Left renal pelvis (tissue), 4 donors: ENCODE measurements at regions not wholly inside any gene's neighbourhood (a gene's known extent, or its start where the extent isn't known, plus 50 kb on each side); places are given as distances from the start of the nearest gene placed in this dataset.

Source experiments
- DNase-seq, 4 donors: peaks; one replicate each; pipeline ENCODE4 v3.0.0-alpha.2; 2013; ENCODE audit warnings: low read depth in 4 of 4, low spot score in 3 of 4

GRCh38 chr2:144163592-144163991 lies 356.3 kb downstream of the ZEB2 start:
- DNase-seq: no peak

GRCh38 chr2:144162652-144163051 lies 357.3 kb downstream of the ZEB2 start:
- DNase-seq: no peak

DNA sequence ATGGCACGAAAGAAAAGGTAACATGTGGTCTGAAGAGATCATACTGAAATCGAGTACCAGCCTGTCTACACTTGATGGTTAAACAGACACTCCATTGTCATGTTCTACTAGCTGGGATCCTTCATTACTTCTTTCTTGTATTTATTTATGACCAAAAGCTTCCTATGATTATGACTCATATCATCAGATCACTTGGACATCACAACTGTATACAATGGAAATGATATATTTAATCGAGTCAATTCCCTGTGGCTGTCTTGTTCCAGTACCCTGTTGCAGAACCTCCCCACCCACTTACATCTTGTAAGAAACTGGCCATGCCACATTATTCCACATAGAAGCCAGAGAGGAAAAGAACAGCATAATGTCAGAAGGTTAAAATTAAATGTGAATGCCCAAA lies 358.9 kb downstream of the ZEB2 start:
- no peak for DNase-seq

DNA sequence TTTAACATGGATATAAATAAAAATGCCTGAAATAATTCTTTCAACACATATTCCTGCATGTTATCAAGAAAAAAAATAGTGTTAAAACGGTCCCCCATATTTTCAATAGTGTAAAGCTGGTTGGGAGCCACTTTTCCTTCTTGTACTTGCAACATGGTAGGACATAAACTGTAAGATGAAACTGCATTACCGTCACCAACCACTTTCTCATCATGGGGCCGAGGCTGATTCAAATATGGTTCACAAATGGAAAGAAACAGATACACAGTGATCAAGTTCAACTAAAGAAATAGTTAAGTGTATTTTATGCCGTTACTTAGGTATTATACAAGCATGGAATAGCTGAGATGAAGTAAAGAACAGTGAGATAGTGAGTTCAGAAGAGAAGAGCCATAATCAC lies 360.7 kb downstream of the ZEB2 start:
- no peak for DNase-seq

GRCh38 chr2:144158096-144158495 lies 361.8 kb downstream of the ZEB2 start:
- DNase-seq: no peak

- no peak for DNase-seq
Measured at GRCh38 chr2:144156736-144157640, 362.9 kb downstream of the ZEB2 start.

DNA sequence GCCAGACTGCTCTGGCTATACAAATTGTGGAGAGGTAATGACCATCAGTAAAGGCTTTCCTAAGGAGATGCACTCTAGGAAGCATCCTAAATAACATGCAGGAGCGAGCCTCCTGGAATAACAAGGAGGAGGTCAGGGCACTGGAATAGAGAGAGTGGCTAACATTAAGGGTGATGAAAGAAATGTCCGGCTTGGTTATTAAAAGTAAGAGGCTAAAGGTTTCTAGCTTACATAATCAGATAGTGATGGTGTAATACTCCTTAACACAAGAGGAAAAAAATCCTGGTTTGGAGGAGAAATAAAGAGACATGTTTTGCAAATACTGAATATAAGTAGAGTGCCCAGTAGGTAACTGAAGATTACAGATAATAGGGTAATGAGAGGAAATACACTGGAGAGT lies 365.7 kb downstream of the ZEB2 start:
- no peak for DNase-seq

DNA sequence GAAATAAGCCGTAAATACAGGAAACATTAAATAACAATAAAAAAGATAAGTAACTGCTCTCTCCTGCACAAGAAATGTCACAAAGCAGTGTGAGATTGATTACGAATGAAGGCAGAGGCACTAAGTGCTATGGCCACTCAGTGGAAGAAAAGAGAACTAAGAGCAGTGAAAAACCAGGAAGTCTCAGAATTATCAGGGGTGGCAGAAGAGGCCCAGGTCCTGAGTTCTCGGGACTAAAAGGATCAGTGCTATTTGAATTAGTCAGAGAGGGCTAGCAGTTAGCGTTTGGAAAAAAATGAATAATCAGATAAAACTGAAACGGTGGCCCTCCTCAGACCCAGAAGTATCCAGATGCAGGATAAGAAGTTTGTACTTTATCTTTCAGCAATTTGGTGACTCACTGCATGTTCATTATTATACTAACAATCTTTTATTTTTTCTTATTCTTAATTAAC lies 367.1 kb downstream of the ZEB2 start:
- no peak for DNase-seq

DNA sequence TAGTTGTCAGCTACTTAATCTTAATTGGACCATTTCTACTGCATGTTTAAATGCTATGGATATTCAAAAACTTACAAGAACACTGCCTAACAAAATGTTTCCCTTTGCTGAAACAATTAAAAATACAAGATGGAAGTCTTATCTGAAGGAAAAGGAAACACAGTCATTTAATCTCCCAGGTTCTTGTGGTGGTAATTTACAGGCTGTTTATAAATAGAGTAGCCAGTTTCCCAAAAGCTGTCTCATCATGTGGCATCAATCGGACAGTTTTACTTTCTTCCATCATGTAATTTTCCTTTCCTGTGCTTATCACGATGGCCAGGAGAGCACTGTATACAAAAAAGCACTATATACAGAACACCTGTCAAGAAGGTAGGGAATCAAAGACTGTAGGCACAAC lies 368.1 kb downstream of the ZEB2 start:
- no peak for DNase-seq

GRCh38 chr2:144151405-144151804 lies 368.5 kb downstream of the ZEB2 start:
- no peak for DNase-seq

GRCh38 chr2:144147356-144147755 lies 372.6 kb downstream of the ZEB2 start:
- DNase-seq: no peak

DNA sequence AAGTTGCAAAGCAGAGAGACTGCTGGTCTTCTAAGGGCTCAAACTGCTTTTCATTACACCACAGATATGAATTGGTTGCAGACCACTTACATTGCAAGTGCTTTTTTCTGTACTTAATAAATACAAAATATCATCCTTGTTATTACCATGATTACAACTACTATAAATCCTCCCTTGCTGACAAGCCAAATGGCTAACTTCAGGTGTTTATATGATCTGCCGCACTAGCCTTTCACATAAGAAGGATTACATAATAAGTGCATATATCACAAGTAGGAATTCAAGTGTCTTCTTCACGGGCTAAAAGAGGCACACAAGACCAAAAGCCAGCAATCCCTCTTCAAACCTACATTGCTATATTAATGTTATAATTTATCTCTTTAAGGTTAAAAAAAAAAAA lies 373.0 kb downstream of the ZEB2 start:
- no peak for DNase-seq

- no peak for DNase-seq
Measured at GRCh38 chr2:144146076-144146475, 373.8 kb downstream of the ZEB2 start.

GRCh38 chr2:144143294-144144151 lies 376.4 kb downstream of the ZEB2 start:
- no peak for DNase-seq

- no peak for DNase-seq
Measured at GRCh38 chr2:144140891-144141290, 379.0 kb downstream of the ZEB2 start.

DNA sequence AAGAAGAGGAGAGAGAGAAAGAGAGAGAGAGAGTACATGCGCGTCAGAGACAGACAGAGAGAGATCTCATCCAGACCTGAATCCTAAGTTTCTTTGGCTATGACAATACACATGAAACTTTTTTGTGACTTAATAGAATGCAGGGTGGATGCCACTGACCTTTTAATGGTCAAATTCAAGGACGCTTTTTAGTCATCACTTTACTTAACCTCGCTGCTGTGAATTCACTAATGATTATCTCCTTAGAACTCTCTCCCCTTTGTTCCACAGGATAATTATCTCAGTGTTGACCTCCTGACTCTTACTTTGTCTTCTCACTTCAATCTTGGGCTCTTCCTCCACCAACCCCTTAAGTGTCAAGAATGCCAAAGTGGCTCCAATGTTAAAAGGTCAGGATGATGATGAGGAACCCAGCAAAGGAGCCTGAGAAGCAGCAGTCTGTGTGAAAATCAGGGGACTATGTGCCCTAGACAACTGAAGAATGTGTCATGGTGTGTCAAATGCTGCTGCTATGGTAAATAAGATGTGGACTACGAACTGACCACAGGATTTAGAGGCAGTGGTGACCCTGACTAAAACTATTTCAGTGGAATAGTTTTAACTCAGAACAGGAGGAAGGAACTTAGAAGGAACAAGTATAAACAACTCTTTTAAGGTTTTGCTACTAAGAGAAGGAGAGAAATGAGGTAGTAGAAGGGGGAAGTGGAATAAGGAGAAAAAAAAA lies 382.1 kb downstream of the ZEB2 start:
- DNase-seq: no peak

DNA sequence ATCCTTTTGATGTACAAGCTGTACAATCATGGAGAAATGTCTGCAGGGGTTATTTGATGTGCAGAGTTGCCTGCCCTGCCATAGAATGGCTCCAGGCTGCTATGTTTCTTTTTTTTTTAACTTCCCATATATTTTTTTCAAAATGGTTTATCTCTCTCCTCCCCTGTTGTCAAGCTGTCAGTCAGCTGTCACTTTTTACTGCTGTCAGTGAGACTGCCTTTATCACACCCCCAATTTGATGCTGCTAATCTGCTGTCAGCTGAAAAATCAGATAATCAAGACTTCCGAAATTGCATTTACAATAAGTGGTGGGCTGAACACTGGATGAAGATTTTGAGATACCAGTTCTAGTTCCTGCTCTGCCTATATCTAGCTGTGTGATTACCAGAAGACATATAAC lies 382.6 kb downstream of the ZEB2 start:
- DNase-seq: no peak

DNA sequence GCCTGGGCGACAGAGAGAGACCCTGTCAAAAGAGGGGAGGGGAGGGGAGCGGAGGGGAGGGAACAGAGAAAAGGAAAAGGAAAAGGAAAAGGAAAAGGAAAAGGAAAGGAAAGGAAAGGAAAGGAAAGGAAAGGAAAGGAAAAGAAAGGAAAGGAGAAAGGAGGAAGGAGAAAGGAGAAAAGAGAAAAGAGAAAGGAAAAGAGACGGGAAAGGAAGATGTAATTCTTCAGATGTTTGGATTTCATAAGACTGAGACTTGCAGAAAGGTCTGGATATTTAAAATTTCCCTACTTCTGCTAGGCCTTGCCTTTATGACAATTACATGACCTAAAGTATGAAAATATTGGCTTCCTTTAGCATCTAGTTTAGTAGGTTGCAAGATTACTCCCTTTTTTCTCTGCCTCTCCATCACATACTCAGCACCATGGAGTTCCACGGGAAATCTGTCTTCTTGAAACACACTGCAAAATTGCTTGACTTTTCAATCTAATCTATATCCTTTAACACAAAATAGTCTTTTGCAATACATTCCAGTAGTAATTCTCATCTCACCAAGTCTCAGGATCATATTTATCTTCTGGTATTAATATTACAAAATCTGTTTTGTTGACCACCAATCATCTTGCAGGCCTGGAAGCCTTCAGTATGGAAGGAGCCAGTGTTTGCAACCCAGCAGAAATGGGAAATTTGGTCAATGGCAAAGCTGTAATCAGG lies 383.5 kb downstream of the ZEB2 start:
- DNase-seq: no peak

GRCh38 chr2:144133936-144134665 lies 385.8 kb downstream of the ZEB2 start:
- DNase-seq: no peak

GRCh38 chr2:144132357-144132756 lies 387.6 kb downstream of the ZEB2 start:
- DNase-seq: no peak
